ENCODE measurements at regions not wholly inside any gene's neighbourhood (a gene's known extent, or its start where the extent isn't known, plus 50 kb on each side); places are given as distances from the start of the nearest gene placed in this dataset.
"Not testable (repeated sequence)": the region's sequence is repeated elsewhere in the genome, so short reads cannot be mapped to it uniquely, and the experiment has no call there.

DNA sequence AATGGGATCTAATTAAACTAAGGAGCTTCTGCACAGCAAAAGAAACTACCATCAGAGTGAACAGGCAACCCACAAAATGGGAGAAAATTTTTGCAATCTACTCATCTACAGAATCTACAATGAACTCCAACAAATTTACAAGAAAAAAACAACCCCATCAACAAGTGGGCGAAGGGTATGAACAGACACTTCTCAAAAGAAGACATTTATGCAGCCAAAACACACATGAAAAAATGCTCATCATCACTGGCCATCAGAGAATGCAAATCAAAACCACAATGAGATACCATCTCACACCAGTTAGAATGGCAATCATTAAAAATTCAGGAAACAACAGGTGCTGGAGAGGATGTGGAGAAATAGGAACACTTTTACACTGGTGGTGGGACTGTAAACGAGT, 55.6 kb upstream of the MAN1A1 start:
- DNase-seq: not testable (repeated sequence)
